HG03045 (cell line): ENCODE measurements at regions not wholly inside any gene's neighbourhood (a gene's known extent, or its start where the extent isn't known, plus 50 kb on each side); places are given as distances from the start of the nearest gene placed in this dataset.
"Not testable (repeated sequence)": the region's sequence is repeated elsewhere in the genome, so short reads cannot be mapped to it uniquely, and the experiment has no call there.

ENCODE experiments used
- ATAC-seq: cut with Tn5 transposase; IDR thresholded peaks from one replicate; pipeline ENCODE4 v1.9.1; 2021; ENCODE audit warnings: mild to moderate bottlenecking, moderate library complexity; ENCODE audit not compliant: unreplicated experiment

GRCh38 chr10:8305876-8306652 is 251.6 kb downstream of the GATA3 start:
- ATAC-seq: no peak

- no peak for ATAC-seq
Observed at GRCh38 chr10:8306685-8307364, 252.3 kb downstream of the GATA3 start.

- no peak for ATAC-seq
Observed at GRCh38 chr10:8310930-8311329, 256.4 kb downstream of the GATA3 start.

DNA sequence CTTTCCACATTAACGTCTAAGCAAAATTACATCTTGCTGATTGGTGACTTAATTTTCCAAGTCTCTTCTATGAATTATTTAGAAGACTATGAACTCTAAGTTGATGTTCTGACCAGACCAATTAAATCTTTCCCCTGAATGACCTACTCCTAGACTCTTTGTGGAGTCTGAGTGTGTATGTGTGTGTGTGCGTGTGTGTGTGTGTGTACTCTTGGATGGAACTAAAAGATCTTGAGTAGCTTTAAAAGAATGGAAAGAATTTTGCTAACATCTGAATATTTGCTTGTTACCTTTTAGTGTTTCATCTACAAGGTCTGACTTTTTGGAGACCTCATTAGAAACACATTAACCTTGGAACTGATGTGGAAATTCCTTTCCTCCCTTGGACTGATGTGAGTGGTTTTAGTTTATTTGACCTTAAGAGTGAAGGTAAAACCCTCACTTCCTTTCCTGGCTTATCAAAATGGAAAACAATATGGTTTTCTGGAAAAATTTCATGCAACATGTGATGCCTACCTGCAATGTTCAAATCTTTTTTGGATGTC is 257.1 kb downstream of the GATA3 start:
- ATAC-seq: no peak

GRCh38 chr10:8312079-8312478 is 257.6 kb downstream of the GATA3 start:
- ATAC-seq: no peak

- ATAC-seq: no peak
Observed at GRCh38 chr10:8312781-8313180, 258.3 kb downstream of the GATA3 start.

DNA sequence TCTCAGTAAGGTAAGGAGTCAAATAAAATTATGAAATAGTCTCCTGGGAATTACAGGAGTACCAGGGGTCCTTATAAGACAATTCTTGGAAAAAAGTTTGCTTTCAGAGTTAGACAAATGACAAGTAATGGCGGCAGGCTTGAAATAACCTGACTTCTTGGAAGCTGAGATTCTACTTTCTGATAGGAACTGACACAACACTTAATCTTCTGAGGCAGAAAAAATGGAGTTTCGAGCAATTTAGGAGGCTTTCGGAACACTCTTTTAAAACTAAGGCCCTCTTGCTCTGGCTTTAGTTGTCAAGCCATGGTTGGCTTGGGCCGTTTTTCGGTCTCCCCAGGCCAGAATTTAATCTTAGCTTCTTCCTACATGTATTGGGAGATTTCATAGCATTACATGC is 260.0 kb downstream of the GATA3 start:
- ATAC-seq: no peak

- ATAC-seq: no peak
Observed at GRCh38 chr10:8315619-8316021, 261.1 kb downstream of the GATA3 start.

GRCh38 chr10:8316284-8316683 is 261.8 kb downstream of the GATA3 start:
- ATAC-seq: no peak

DNA sequence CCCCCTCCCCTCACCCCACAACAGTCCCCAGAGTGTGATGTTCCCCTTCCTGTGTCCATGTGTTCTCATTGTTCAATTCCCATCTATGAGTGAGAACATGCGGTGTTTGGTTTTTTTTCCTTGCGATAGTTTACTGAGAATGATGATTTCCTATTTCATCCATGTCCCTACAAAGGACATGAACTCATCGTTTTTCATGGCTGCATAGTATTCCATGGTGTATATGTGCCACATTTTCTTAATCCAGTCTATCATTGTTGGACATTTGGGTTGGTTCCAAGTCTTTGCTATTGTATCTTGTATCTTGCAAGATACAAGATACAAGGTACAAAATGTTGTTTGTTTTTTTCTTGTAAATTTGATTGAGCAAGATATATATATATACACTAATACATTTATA is 263.9 kb downstream of the GATA3 start:
- ATAC-seq: not testable (repeated sequence)

- no peak for ATAC-seq
Observed at GRCh38 chr10:8318956-8319355, 264.5 kb downstream of the GATA3 start.

DNA sequence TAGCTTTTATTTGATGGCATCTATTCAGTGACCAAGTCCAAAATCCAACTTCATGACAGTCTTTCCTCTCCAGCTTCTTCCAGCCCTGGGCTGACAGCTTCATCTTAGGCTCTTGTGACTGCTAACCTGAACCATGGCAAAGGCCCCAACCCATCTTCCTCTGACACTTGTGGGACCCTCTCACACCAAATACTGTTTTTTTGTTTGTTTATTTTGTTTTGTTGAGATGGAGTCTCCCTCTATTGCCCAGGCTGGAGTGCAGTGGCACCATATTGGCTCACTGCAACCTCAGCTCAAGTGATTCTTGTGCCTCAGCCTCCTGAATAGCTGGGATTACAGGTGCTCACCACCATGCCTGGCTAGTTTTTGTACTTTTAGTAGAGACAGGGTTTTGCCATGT is 265.2 kb downstream of the GATA3 start:
- no peak for ATAC-seq

DNA sequence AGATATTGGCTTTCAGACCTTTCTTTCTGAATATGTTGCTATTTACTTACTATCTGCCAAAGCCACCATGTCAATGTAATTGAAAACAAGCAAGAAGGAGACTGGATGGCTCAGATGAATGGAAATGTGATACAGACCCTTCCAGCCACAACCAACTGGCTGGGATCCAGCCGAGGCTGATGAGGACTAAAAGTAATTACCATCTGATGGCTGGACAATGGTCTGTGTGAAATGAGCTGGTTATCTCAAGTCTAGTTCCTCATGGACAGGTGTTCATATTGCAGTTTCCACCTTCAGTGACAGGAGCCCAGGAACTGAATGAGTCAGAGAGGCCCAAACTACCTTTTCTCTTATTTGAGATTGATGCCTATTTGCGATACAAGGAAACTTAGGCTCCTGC is 267.5 kb downstream of the GATA3 start:
- no peak for ATAC-seq

DNA sequence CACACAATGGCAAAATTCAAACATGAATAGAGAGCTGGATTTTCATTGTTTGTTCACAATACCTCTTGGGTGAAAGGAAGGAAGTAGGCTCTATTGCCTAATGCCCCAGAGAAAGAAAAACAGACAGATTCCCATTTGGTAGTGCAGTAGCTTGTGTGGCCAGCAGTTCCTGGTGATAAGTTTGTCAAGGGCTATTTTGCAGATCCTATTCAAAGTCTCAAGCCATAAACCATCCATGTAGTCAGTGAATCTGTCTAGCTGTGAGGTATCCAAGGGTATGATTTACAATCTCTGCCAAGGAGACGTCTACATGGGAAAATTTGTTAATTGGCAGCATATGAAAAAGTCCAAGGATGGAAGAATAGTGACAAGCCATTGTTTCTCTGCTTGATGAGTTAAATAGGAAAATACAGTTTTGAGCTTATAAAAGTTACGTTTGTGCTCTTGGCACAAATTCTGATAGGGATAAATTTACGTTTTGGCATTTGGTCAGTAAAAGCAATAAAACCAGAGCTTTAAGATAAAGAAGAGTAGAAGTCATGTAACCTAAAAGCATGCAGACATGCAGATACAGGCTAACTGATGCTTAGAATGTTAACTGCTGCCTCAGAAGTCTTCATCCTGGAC is 269.1 kb downstream of the GATA3 start:
- ATAC-seq: no peak

DNA sequence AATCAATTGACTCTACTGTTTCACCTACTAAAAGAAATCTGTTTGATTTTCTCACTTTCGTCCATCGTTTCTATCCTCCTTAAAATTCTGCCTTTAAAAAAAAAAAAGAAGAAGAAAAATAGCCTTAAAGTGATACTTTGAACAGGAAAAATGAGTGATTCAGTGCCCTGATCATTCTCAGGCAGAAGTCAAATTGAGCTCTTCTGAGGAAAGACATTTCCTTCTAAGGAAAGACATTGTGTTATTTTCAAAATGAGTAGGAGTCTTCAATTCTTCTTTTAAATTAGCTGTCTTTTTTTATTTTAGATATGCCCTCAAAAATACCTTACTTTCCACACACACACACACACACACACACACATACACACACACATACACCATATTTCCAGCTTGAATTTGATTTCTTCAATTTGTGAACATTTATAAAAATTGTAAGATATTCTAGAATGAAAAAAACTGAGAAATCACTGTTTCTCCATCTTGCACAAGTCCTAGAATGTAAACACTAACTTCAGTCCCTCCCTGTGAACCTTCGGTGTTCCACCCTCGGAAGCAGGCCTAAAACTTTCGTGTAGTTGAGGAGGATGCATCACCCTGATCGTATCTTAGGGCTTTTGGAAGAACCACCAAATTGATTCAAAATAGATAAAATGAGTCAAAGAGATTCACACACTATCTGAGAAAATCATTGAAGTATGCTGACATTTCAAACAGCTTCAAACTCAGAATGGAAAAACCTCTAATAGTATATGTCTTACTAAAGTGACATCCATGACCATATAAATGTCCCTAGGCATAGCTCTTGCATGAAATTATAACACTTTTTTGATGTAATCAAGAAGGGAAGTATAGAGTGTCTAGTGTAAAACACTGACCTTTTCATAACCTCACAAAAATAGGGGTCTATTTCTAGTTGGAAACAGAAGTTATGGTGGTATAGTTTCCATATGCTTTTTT is 270.8 kb downstream of the GATA3 start:
- ATAC-seq: no peak

- ATAC-seq: no peak
Observed at GRCh38 chr10:8326396-8327139, 272.1 kb downstream of the GATA3 start.

- no peak for ATAC-seq
Observed at GRCh38 chr10:8327140-8327423, 272.6 kb downstream of the GATA3 start.

DNA sequence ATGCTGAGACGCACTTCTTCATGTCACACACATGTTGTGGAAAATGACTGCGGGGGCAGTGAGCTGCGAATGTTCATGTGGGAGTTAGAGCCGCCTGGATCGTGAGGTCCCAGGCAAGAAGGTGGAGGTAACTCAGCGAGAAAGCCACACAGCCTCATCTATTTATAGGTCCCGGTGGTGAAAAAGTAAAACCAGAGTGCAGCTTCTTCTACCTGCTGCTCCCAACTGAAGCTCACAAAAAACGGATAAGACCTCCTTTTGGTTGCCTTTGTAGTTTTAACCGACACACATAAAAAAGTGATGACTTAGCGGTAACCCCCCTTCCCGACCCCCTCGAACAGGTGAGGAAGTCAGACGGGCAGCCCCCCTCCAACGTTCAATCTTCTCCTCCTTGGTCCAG is 276.9 kb downstream of the GATA3 start:
- no peak for ATAC-seq

DNA sequence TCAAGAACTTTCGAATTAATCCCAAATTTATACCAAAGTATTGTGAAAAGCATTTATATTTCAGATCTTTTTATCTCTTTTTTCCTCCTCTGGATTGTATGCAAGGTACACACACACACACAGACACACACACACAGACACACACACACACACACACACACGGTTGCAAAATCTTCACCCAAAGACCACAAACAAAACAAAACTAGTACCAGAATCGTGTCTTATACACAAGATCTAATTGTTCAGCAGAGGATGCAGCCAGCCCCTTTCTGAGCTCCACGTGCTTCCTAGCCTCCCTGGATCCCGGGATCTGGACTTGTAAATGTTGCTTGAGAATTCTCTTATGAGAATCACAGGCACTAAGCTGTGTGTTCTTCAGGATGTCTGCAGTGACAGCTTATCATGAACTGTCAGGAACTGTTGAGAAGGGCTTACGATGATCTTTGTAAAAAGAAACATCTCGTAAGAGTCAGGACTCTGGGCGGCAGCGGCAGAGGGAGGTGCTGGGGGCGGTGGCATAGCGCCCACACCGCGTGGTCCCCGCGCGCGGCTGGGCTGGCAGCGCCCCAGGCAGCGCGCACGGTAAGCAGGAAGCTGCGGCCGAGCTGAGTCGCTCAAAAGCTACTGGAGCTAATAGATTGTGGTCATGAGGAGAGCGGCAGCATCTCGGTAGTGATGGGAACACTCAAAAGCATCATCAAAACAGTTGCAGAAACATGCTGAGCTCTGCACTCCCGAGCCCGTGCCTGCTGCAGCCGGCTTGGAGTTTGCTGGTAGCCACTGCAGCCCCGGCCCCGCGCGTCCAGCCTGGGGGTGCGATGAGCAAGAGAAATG is 277.6 kb downstream of the GATA3 start:
- ATAC-seq: no peak
